Left ventricle myocardium superior (tissue), 1 donor: ENCODE measurements at regions not wholly inside any gene's neighbourhood (a gene's known extent, or its start where the extent isn't known, plus 50 kb on each side); places are given as distances from the start of the nearest gene placed in this dataset.
"Not testable (repeated sequence)": the region's sequence is repeated elsewhere in the genome, so short reads cannot be mapped to it uniquely, and the experiment has no call there.

Experiments
- ATAC-seq: fragments of 200-7000 bp; cut with Tn5 transposase; one replicate; pipeline ENCODE4 v1.9.1; 2020; ENCODE audit warnings: mild to moderate bottlenecking, moderate library complexity
- DNase-seq: peaks from one replicate; pipeline ENCODE4 v3.0.0-alpha.2; 2020
- intact Hi-C: fragments of 100-400 bp; cut with micrococcal nuclease; formaldehyde crosslinking; loops from one replicate; pipeline ENCODE4 v1.11.0; 2022
- donor health status: DM: no; HTN: yes; CAD: no; lungs with severe emphysema.

- ATAC-seq: peak; percentile 79
- no peak for DNase-seq
- intact Hi-C loops: no loop called here
Observed at GRCh38 chr1:221217029-221217428, 337.8 kb downstream of the HLX start.

- DNase-seq (no peak), ATAC-seq (no peak)
- intact Hi-C loops: no loop called here
Observed at GRCh38 chr1:221223281-221223680, 344.0 kb downstream of the HLX start.

GRCh38 chr1:221227460-221227859 lies 348.2 kb downstream of the HLX start:
- DNase-seq (no peak), ATAC-seq (no peak)
- intact Hi-C loops: no loop called here

GRCh38 chr1:221227872-221228337 lies 348.7 kb downstream of the HLX start:
- DNase-seq (no peak), ATAC-seq (peak; percentile 30)
- intact Hi-C loops: no loop called here

GRCh38 chr1:221228594-221228993 lies 349.4 kb downstream of the HLX start:
- intact Hi-C loops: no loop called here
- ATAC-seq: no peak
- no peak for DNase-seq

- intact Hi-C loops: no loop called here
- DNase-seq (no peak), ATAC-seq (peak; percentile 97)
Observed at GRCh38 chr1:221230605-221231004, 351.4 kb downstream of the HLX start.

GRCh38 chr1:221234791-221235190 lies 355.5 kb downstream of the HLX start:
- ATAC-seq: no peak
- DNase-seq: no peak

GRCh38 chr1:221237587-221237986 lies 358.3 kb downstream of the HLX start:
- intact Hi-C loops: no loop called here
- no peak for DNase-seq
- no peak for ATAC-seq

More at GRCh38 chr1:221234791-221235190, 355.5 kb downstream of the HLX start:
- intact Hi-C loops: no loop called here

GRCh38 chr1:221239181-221239580 lies 359.9 kb downstream of the HLX start:
- intact Hi-C loops: no loop called here
- ATAC-seq (no peak), DNase-seq (no peak)

GRCh38 chr1:221239792-221240191 lies 360.5 kb downstream of the HLX start:
- ATAC-seq: no peak
- intact Hi-C loops: no loop called here
- no peak for DNase-seq

- DNase-seq: no peak
- ATAC-seq: peak; percentile 72
- intact Hi-C loops: no loop called here
Observed at GRCh38 chr1:221240690-221241089, 361.4 kb downstream of the HLX start.

GRCh38 chr1:221241157-221241556 lies 361.9 kb downstream of the HLX start:
- ATAC-seq (no peak), DNase-seq (no peak)
- intact Hi-C loops: no loop called here

- peak; percentile 47 for ATAC-seq
- intact Hi-C loops: no loop called here
- no peak for DNase-seq
Observed at GRCh38 chr1:221241592-221241991, 362.3 kb downstream of the HLX start.

- DNase-seq (no peak), ATAC-seq (no peak)
- intact Hi-C loops: no loop called here
Observed at GRCh38 chr1:221246067-221246466, 366.8 kb downstream of the HLX start.

GRCh38 chr1:221246628-221247415 lies 367.6 kb downstream of the HLX start:
- ATAC-seq: no peak
- no peak for DNase-seq
- intact Hi-C loops: no loop called here

- DNase-seq: no peak
- ATAC-seq: no peak
- intact Hi-C loops: no loop called here
Observed at GRCh38 chr1:221251580-221251979, 372.3 kb downstream of the HLX start.

GRCh38 chr1:221254813-221255212 lies 375.6 kb downstream of the HLX start:
- intact Hi-C loops: no loop called here
- ATAC-seq: no peak
- no peak for DNase-seq

GRCh38 chr1:221256773-221257172 lies 377.5 kb downstream of the HLX start:
- ATAC-seq (peak; percentile 72), DNase-seq (peak; percentile 34)

GRCh38 chr1:221257548-221257947 lies 378.3 kb downstream of the HLX start:
- DNase-seq, ATAC-seq, intact Hi-C loops: not testable (repeated sequence)

More at GRCh38 chr1:221256773-221257172, 377.5 kb downstream of the HLX start:
- intact Hi-C loops: no loop called here

GRCh38 chr1:221262677-221263076 lies 383.4 kb downstream of the HLX start:
- ATAC-seq, DNase-seq, intact Hi-C loops: not testable (repeated sequence)
